H1 (cell line): ENCODE measurements at regions not wholly inside any gene's neighbourhood (a gene's known extent, or its start where the extent isn't known, plus 50 kb on each side); places are given as distances from the start of the nearest gene placed in this dataset.

ENCODE experiments used
- CTCF ChIA-PET: fragments of 300-600 bp; sonication (Branson Sonifier 250); formaldehyde crosslinking; loops from one replicate; lab custom pipeline; 2021; ENCODE audit not compliant: partially characterized antibody; lab: Charles Lee
- POLR2A ChIA-PET: fragments of 300-600 bp; sonication (Branson Sonifier 250); formaldehyde crosslinking; loops from one replicate; lab custom pipeline; 2021; ENCODE audit warnings: inconsistent platforms; ENCODE audit not compliant: partially characterized antibody; lab: Charles Lee
- DNase-seq, 2 experiments: peaks; one replicate each; pipeline versions ENCODE4 v3.0.0 to v3.0.0-alpha.2; 2010 to 2022; ENCODE audit warnings: low spot score in 2 of 2, low read depth in 1 of 2, mixed read lengths in 1 of 2
- FAIRE-seq: peaks from 2 replicates; lab custom pipeline; 2011; peaks lifted over from hg19 to GRCh38; lab: Jason Lieb, UNC
- H2AFZ ChIP-seq: 2 replicates; pipeline ENCODE4 v1.8.1; 2012; ENCODE audit warnings: low read length, inconsistent platforms
- H2AK5ac ChIP-seq: 2 replicates; pipeline ENCODE4 v1.6.1; 2013; ENCODE audit warnings: low read depth, low read length
- H2BK120ac ChIP-seq: replicated peaks from 2 replicates; pipeline ENCODE3; 2013; ENCODE audit warnings: low read depth, low read length, inconsistent platforms
- H2BK12ac ChIP-seq: 2 replicates; pipeline ENCODE4 v1.6.1; 2013; ENCODE audit warnings: low read depth, low read length
- H2BK15ac ChIP-seq: 2 replicates; pipeline ENCODE4 v1.6.1; 2013; ENCODE audit warnings: low read length
- H2BK20ac ChIP-seq: 2 replicates; pipeline ENCODE4 v1.6.1; 2013; ENCODE audit warnings: low read length
- H2BK5ac ChIP-seq: 2 replicates; pipeline ENCODE4 v1.6.1; 2013; ENCODE audit warnings: low read depth, low read length
- H3K14ac ChIP-seq: 2 replicates; pipeline ENCODE4 v1.6.1; 2013; ENCODE audit warnings: inconsistent platforms; ENCODE audit not compliant: insufficient read length
- H3K18ac ChIP-seq: 2 replicates; pipeline ENCODE4 v1.6.1; 2013; ENCODE audit warnings: low read length; ENCODE audit errors: extremely low read depth
- H3K23ac ChIP-seq: 2 replicates; pipeline ENCODE4 v1.6.1; 2013; ENCODE audit warnings: inconsistent platforms; ENCODE audit not compliant: insufficient read length
- H3K23me2 ChIP-seq: 2 replicates; pipeline ENCODE4 v1.6.1; 2013; ENCODE audit warnings: low read depth, low read length
- H3K27ac ChIP-seq: 2 replicates; pipeline ENCODE4 v1.6.1; 2011; ENCODE audit warnings: low read depth, low read length, inconsistent platforms
- H3K27me3 ChIP-seq, 4 experiments: replicated peaks in 1 of 4; 1 replicate in 1 of 4; 2 replicates in 3 of 4; pipeline versions ENCODE4 v1.6.1 to v1.8.1; 2011 to 2013; ENCODE audit warnings: low read length in 3 of 4, mild to moderate bottlenecking in 3 of 4, inconsistent platforms in 2 of 4, mixed read lengths in 2 of 4, moderate library complexity in 1 of 4; ENCODE audit not compliant: control insufficient read depth in 3 of 4, insufficient read depth in 3 of 4; ENCODE audit errors: extremely low read depth in 1 of 4
- H3K36me3 ChIP-seq, 4 experiments: 2 replicates each; pipeline versions ENCODE4 v1.6.1 to v1.8.1; 2011 to 2013; ENCODE audit warnings: mild to moderate bottlenecking in 4 of 4, low read length in 3 of 4, moderate library complexity in 2 of 4, control low read depth in 1 of 4, inconsistent platforms in 1 of 4; ENCODE audit not compliant: insufficient read depth in 4 of 4, control insufficient read depth in 2 of 4
- H3K4ac ChIP-seq: replicated peaks from 2 replicates; pipeline ENCODE3; 2013; ENCODE audit warnings: low read length, low read depth, mixed read lengths, inconsistent platforms; ENCODE audit not compliant: insufficient read length
- H3K4me1 ChIP-seq, 4 experiments: replicated peaks in 1 of 4; 1 replicate in 1 of 4; 2 replicates in 3 of 4; pipeline versions ENCODE4 v1.6.1 to v1.8.1; 2011 to 2013; ENCODE audit warnings: low read length in 3 of 4, inconsistent platforms in 2 of 4, mixed read lengths in 1 of 4; ENCODE audit not compliant: insufficient read depth in 4 of 4, control insufficient read depth in 3 of 4
- H3K4me2 ChIP-seq, 2 experiments: 2 replicates each; pipeline versions ENCODE4 v1.6.1 to v1.8.1; 2011 to 2013; ENCODE audit warnings: low read depth in 2 of 2, low read length in 2 of 2, control low read depth in 1 of 2, inconsistent platforms in 1 of 2, mild to moderate bottlenecking in 1 of 2; ENCODE audit not compliant: insufficient read depth in 1 of 2
- H3K4me3 ChIP-seq, 4 experiments: fragments of 200-600, 300-600 bp in 1 of 4; sonication (generic), shearing (Covaris generic), sonication (Bioruptor Twin) in 1 of 4; 2 replicates each; pipeline versions ENCODE4 v1.5.1 to v1.8.1; 2011 to 2016; ENCODE audit warnings: low read length in 4 of 4, low read depth in 3 of 4, control low read depth in 2 of 4, inconsistent platforms in 2 of 4, mild to moderate bottlenecking in 2 of 4, mixed read lengths in 1 of 4, moderate library complexity in 1 of 4; ENCODE audit not compliant: insufficient read depth in 2 of 4; ENCODE audit errors: extremely low read depth in 1 of 4
- H3K56ac ChIP-seq: replicated peaks from 2 replicates; pipeline ENCODE3; 2013; ENCODE audit warnings: low read depth, mild to moderate bottlenecking, mixed read lengths, low read length, inconsistent platforms; ENCODE audit not compliant: insufficient read length
- H3K79me1 ChIP-seq: 2 replicates; pipeline ENCODE4 v1.6.1; 2013; ENCODE audit warnings: low read depth, low read length, control low read depth
- H3K79me2 ChIP-seq, 2 experiments: 2 replicates each; pipeline versions ENCODE4 v1.6.1 to v1.8.1; 2012 to 2013; ENCODE audit warnings: low read length in 2 of 2, mild to moderate bottlenecking in 2 of 2, inconsistent platforms in 1 of 2; ENCODE audit not compliant: insufficient read depth in 2 of 2, control insufficient read depth in 1 of 2
- H3K9ac ChIP-seq, 4 experiments: replicated peaks in 1 of 4; 1 replicate in 1 of 4; 2 replicates in 3 of 4; pipeline versions ENCODE4 v1.6.1 to v1.8.1; 2011 to 2013; ENCODE audit warnings: low read depth in 3 of 4, low read length in 3 of 4, control low read depth in 2 of 4, mild to moderate bottlenecking in 2 of 4, moderate library complexity in 2 of 4, inconsistent platforms in 1 of 4; ENCODE audit errors: extremely low read depth in 1 of 4
- H3K9me3 ChIP-seq, 2 experiments: 2 replicates each; pipeline versions ENCODE4 v1.6.1 to v1.8.1; 2012 to 2013; ENCODE audit warnings: mild to moderate bottlenecking in 2 of 2, moderate library complexity in 2 of 2, control low read depth in 1 of 2, inconsistent platforms in 1 of 2, low read depth in 1 of 2, low read length in 1 of 2, mixed read lengths in 1 of 2; ENCODE audit not compliant: insufficient read depth in 2 of 2
- H4K20me1 ChIP-seq, 2 experiments: replicated peaks in 1 of 2; 2 replicates each; pipeline versions ENCODE3 to v1.8.1; 2011 to 2013; ENCODE audit warnings: inconsistent platforms in 2 of 2, low read length in 2 of 2, mild to moderate bottlenecking in 1 of 2; ENCODE audit not compliant: insufficient read depth in 2 of 2, control insufficient read depth in 1 of 2
- H4K5ac ChIP-seq: 2 replicates; pipeline ENCODE4 v1.6.1; 2013; ENCODE audit warnings: low read length, low read depth, mixed read lengths, inconsistent platforms; ENCODE audit not compliant: insufficient read length
- H4K8ac ChIP-seq: 2 replicates; pipeline ENCODE4 v1.8.0; 2013; ENCODE audit warnings: mild to moderate bottlenecking, moderate library complexity, low read length, inconsistent platforms; ENCODE audit not compliant: insufficient read depth; ENCODE audit errors: extremely low read depth
- H4K91ac ChIP-seq: replicated peaks from 2 replicates; pipeline ENCODE3; 2013; ENCODE audit warnings: low read length, mixed read lengths, inconsistent platforms; ENCODE audit not compliant: insufficient read length
- ASH2L ChIP-seq: fragments of 200-600, 300-600 bp; sonication (generic); IDR thresholded peaks from one replicate; pipeline ENCODE4 v1.7.1; 2017; ENCODE audit warnings: low read length
- BACH1 ChIP-seq: IDR thresholded peaks from 2 replicates; pipeline ENCODE4 v1.6.1; 2012; ENCODE audit warnings: low read length, improper control_type of control experiment
- GABPA ChIP-seq: IDR thresholded peaks from 2 replicates; pipeline ENCODE4 v1.6.1; 2011; ENCODE audit warnings: mild to moderate bottlenecking, low read length, moderate library complexity, borderline replicate concordance; ENCODE audit not compliant: insufficient read depth
- KDM4A ChIP-seq: IDR thresholded peaks from one replicate; pipeline ENCODE4 v1.7.1; 2012; ENCODE audit warnings: low read depth, mild to moderate bottlenecking, moderate library complexity, low read length, inconsistent platforms; ENCODE audit not compliant: severe bottlenecking
- NANOG ChIP-seq: IDR thresholded peaks from 2 replicates; pipeline ENCODE4 v1.6.1; 2011; ENCODE audit warnings: low read length, low read depth, mild to moderate bottlenecking, inconsistent platforms; ENCODE audit not compliant: insufficient read depth, poor library complexity, severe bottlenecking
- ZNF274 ChIP-seq: IDR thresholded peaks from 2 replicates; pipeline ENCODE4 v1.7.0; 2012; ENCODE audit warnings: low read length, borderline replicate concordance; ENCODE audit errors: extremely low read depth
- WGBS, 2 experiments: shearing (Covaris generic) in 1 of 2; methylation state at CpG; one replicate each; pipeline versions ENCODE4 v1.1.6 to v1.1.7; 2013 to 2015; ENCODE audit warnings: low lambda C conversion rate in 2 of 2, mixed read lengths in 2 of 2, inconsistent platforms in 1 of 2, low coverage in 1 of 2, missing lambda C conversion rate in 1 of 2; ENCODE audit not compliant: insufficient replicate concordance in 2 of 2, insufficient coverage in 1 of 2, insufficient read length in 1 of 2; ENCODE audit errors: extremely low coverage in 1 of 2, missing lambda C conversion rate in 1 of 2; 5-methylcytosine and 5-hydroxymethylcytosine counted together

GRCh38 chr6:10276106-10276505 lies 138.8 kb downstream of the TFAP2A start:
- no peak overlapping the region for H2BK15ac ChIP-seq
- no peak overlapping the region for H3K27ac ChIP-seq
- no peak overlapping the region for H4K8ac ChIP-seq
- no peak overlapping the region for H3K4me2 ChIP-seq
- no peak overlapping the region for H2BK5ac ChIP-seq
- no peak overlapping the region for H3K18ac ChIP-seq
- H3K23me2 ChIP-seq, result no peaks in the 10 kb centered on the region
- no peak overlapping the region for H2BK20ac ChIP-seq
- H3K4me1 ChIP-seq, result peaks cover 0 to 5% (median under 1%) of the 10 kb centered on the region in 4 experiments; a peak in 3 of 7 replicates
- H4K91ac ChIP-seq, result no peak overlapping the region
- FAIRE-seq, result no peak
- no peak overlapping the region for H4K5ac ChIP-seq
- no peaks in the 10 kb centered on the region for H3K36me3 ChIP-seq
- no peak overlapping the region for H3K4ac ChIP-seq
- no peaks in the 10 kb centered on the region for H3K79me2 ChIP-seq
- H2BK12ac ChIP-seq, result no peak overlapping the region
- H3K23ac ChIP-seq, result no peak overlapping the region
- no peak overlapping the region for H3K14ac ChIP-seq
- no peak overlapping the region for H2AK5ac ChIP-seq
- H3K4me3 ChIP-seq, result no peak overlapping the region
- ChIA-PET CTCF (interaction anchor here (0.6 to 1.1 kb wide), 3 partner anchors 20 to 810 kb away, joined by 3 to 5 read pairs (median 3); no protein-coding TSS in a partner anchor), POLR2A (no interaction called here)
- no peaks in the 10 kb centered on the region; a peak in 1 of 4 replicates for H3K9me3 ChIP-seq
- no peak overlapping the region for H2AFZ ChIP-seq
- no peak for DNase-seq
- H3K79me1 ChIP-seq, result no peaks in the 10 kb centered on the region
- no peaks in the 10 kb centered on the region for H4K20me1 ChIP-seq
- peaks cover 0 to 1% (median 0%) of the 10 kb centered on the region in 4 experiments; a peak in 1 of 7 replicates for H3K27me3 ChIP-seq
- WGBS, 2 experiments, result 85% methylated on average over 2 of the region's 2 CpGs; no CpG with 5 or more reads in 1 of the 2 experiments
- H2BK120ac ChIP-seq, result no peak overlapping the region
- no peak overlapping the region for H3K9ac ChIP-seq
- TF ChIP-seq ZNF274 (no peak), GABPA (no peak), ASH2L (no peak), KDM4A (no peak), BACH1 (no peak), NANOG (no peak)
- H3K56ac ChIP-seq, result no peak overlapping the region
